ENCODE measurements at regions not wholly inside any gene's neighbourhood (a gene's known extent, or its start where the extent isn't known, plus 50 kb on each side); places are given as distances from the start of the nearest gene placed in this dataset.

GRCh38 chr5:3000631-3001030 lies 249.2 kb upstream of the IRX2 start:
- 74 to 76% (median 76%) methylated on average over 6 of the region's 6 CpGs for WGBS, 3 donors
- DNase-seq, result no peak

GRCh38 chr5:2999926-3000325 lies 248.4 kb upstream of the IRX2 start:
- no peaks in the 10 kb centered on the region for H3K27me3 ChIP-seq (ENCODE audit: insufficient read depth in 3 of 3, low read length in 2 of 3)
- no peak overlapping the region for H3K4me3 ChIP-seq
- DNase-seq (no peak), ATAC-seq (no peak)
- H3K4me1 ChIP-seq, result no peaks in the 10 kb centered on the region
- H3K9me3 ChIP-seq, result no peaks in the 10 kb centered on the region
- 85 to 91% (median 90%) methylated on average over 11 of the region's 11 CpGs for WGBS, 3 donors
- intact Hi-C loops (cut with DNase I), result no loop called here
- TF ChIP-seq CTCF (IDR thresholded peaks at IDR 0.05), result no peak
- H3K27ac ChIP-seq, result no peak overlapping the region
- H3K36me3 ChIP-seq (ENCODE audit: insufficient read depth in 1 of 2, low read depth in 1 of 2), result no peaks in the 10 kb centered on the region

More at GRCh38 chr5:3000631-3001030, 249.2 kb upstream of the IRX2 start:
- Histone ChIP-seq H3K36me3 (ENCODE audit: insufficient read depth in 1 of 2, low read depth in 1 of 2) (no peaks in the 10 kb centered on the region), H3K27ac (no peak overlapping the region), H3K4me1 (no peaks in the 10 kb centered on the region), H3K27me3 (ENCODE audit: insufficient read depth in 3 of 3, low read length in 2 of 3) (no peaks in the 10 kb centered on the region), H3K4me3 (no peak overlapping the region), H3K9me3 (no peaks in the 10 kb centered on the region)
- intact Hi-C loops (cut with DNase I), result no loop called here
- ATAC-seq, result no peak
- TF ChIP-seq CTCF (IDR thresholded peaks at IDR 0.05), result no peak

GRCh38 chr5:2998106-2998505 lies 246.6 kb upstream of the IRX2 start:
- WGBS, 3 donors, result 72 to 77% (median 76%) methylated on average over 8 of the region's 8 CpGs
- Histone ChIP-seq H3K36me3 (ENCODE audit: insufficient read depth in 1 of 2, low read depth in 1 of 2) (no peaks in the 10 kb centered on the region), H3K9me3 (no peaks in the 10 kb centered on the region), H3K27ac (no peak overlapping the region), H3K27me3 (ENCODE audit: insufficient read depth in 3 of 3, low read length in 2 of 3) (no peaks in the 10 kb centered on the region), H3K4me3 (no peak overlapping the region), H3K4me1 (no peaks in the 10 kb centered on the region)
- intact Hi-C loops (cut with DNase I), result no loop called here
- no peak for ATAC-seq
- no peak for TF ChIP-seq CTCF (IDR thresholded peaks at IDR 0.05)
- DNase-seq, result no peak

DNA sequence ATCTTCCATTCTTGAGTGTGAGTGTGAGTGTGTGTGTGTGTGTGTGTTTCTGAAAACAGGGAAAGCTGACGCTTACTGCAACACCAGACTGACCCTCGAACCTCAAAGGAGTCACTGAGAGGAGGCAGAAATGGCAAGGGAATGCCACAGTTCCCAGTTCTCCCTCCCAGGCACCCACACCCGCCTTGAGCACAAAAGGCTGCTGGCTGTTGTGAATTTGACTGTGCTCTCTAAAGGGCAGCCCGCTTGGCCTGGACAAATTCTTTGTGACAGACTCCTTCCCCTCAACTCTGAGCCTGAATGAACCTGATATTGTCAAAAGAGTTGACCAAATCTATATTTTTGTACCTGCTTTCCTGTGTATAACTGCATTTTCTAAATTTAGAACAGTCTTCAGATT lies 245.7 kb upstream of the IRX2 start:
- DNase-seq (no peak), ATAC-seq (no peak)
- Histone ChIP-seq H3K4me3 (no peak overlapping the region), H3K4me1 (no peaks in the 10 kb centered on the region), H3K27ac (no peak overlapping the region), H3K27me3 (ENCODE audit: insufficient read depth in 3 of 3, low read length in 2 of 3) (no peaks in the 10 kb centered on the region), H3K9me3 (no peaks in the 10 kb centered on the region), H3K36me3 (ENCODE audit: insufficient read depth in 1 of 2, low read depth in 1 of 2) (no peaks in the 10 kb centered on the region)
- WGBS, 3 donors, result 58 to 62% (median 62%) methylated on average over 4 of the region's 4 CpGs
- no peak for TF ChIP-seq CTCF (IDR thresholded peaks at IDR 0.05)
- intact Hi-C loops (cut with DNase I), result no loop called here

DNA sequence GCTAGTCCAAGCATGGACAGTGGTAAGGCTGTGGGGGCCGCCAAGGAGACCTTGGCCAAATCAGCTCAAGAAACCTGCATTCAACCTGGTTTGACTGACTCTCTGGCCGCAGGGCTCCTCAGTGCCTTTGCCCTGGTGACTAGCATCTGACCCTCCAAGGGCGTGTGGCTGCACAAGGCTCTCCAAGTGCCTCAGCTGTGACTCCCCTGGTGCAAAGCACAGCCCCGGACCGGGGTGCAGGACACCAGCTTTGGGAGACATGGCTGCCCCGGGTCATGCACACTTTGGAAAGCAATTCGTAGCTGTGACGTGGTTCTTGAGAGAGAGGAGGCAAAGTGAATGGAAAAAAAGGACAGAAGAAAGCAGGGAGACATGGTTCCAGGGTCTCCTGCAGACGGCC lies 245.2 kb upstream of the IRX2 start:
- no peak for TF ChIP-seq CTCF (IDR thresholded peaks at IDR 0.05)
- WGBS, 3 donors, result 77 to 86% (median 81%) methylated on average over 9 of the region's 9 CpGs
- intact Hi-C loops (cut with DNase I), result no loop called here

More for the DNA sequence above, 245.2 kb upstream of the IRX2 start:
- DNase-seq, result no peak
- no peak for ATAC-seq
- no peak overlapping the region for H3K27ac ChIP-seq
- H3K9me3 ChIP-seq, result no peaks in the 10 kb centered on the region
- H3K4me3 ChIP-seq, result no peak overlapping the region
- H3K4me1 ChIP-seq, result no peaks in the 10 kb centered on the region
- no peaks in the 10 kb centered on the region for H3K27me3 ChIP-seq (ENCODE audit: insufficient read depth in 3 of 3, low read length in 2 of 3)
- H3K36me3 ChIP-seq (ENCODE audit: insufficient read depth in 1 of 2, low read depth in 1 of 2), result no peaks in the 10 kb centered on the region

Measured in psoas muscle (tissue), 7 donors.